Gastrocnemius medialis (tissue), 4 donors: ENCODE measurements at regions not wholly inside any gene's neighbourhood (a gene's known extent, or its start where the extent isn't known, plus 50 kb on each side); places are given as distances from the start of the nearest gene placed in this dataset.

Source experiments
- CTCF ChIP-seq, 5 experiments: fragments of 450-650 bp in 3 of 5; fragments of 200-600 bp in 2 of 5; sonication (generic) in 2 of 5; IDR thresholded peaks in 4 of 5; conservative IDR thresholded peaks in 1 of 5; 1 replicate in 4 of 5; 2 replicates in 1 of 5; pipeline ENCODE4 v1.5.1; 2016 to 2019; ENCODE audit warnings: antibody characterized with exemption in 5 of 5, mild to moderate bottlenecking in 3 of 5, moderate library complexity in 3 of 5
- POLR2A ChIP-seq, 2 donors: fragments of 450-650 bp; IDR thresholded peaks; one replicate each; pipeline ENCODE4 v1.6.1; 2017; ENCODE audit warnings: antibody characterized with exemption in 2 of 2, mild to moderate bottlenecking in 2 of 2, moderate library complexity in 2 of 2

DNA sequence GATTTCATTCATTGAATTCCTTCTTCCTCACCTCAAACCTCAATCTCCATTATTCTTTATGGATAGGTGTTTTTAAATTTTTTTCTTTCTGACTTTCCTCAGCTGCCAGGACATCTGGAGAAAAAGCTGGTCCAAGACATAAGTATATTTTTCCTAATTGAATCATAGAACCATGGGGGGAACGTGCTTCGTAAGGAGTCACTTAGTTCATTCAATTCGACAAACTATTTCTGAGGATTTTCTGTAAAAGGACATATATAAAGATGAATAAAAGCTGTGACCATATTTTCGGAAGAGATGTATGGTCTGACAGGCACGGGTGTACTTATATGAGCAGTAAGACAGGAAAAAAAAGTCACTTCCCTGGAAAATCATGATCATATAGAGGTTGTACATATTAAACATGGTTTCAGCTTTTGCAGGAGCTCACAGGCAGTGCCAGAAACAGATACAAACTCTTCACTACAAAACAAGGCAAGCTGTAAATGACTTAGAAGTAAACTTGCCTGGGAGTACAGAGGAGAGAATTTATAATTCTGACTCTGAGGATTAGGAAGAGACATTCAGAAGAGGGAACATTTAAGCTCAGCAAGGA, 88.2 kb upstream of the EGR2 start:
- TF ChIP-seq CTCF (IDR thresholded peaks at IDR 0.05 in 4 of 5, conservative IDR thresholded peaks at IDR 0.05 in 1 of 5) (no peak), POLR2A (IDR thresholded peaks at IDR 0.05) (no peak)
